ENCODE measurements at regions not wholly inside any gene's neighbourhood (a gene's known extent, or its start where the extent isn't known, plus 50 kb on each side); places are given as distances from the start of the nearest gene placed in this dataset.

- no peak overlapping the region for H3K27ac Mint-ChIP-seq
- H3K4me3 Mint-ChIP-seq: no peak overlapping the region
- no peaks in the 10 kb centered on the region for H3K27me3 Mint-ChIP-seq
- peaks cover 2% of the 10 kb centered on the region for H3K36me3 Mint-ChIP-seq
- peaks cover 0 to 2% (median 0%) of the 10 kb centered on the region in 3 donors for H3K4me1 Mint-ChIP-seq
- H3K9me3 Mint-ChIP-seq: peaks cover 4 to 18% (median 8%) of the 10 kb centered on the region in 3 donors
These were observed 398.1 kb downstream of the NOVA1 start for GRCh38 chr14:26199590-26200370.

GRCh38 chr14:26199096-26199495, 398.7 kb downstream of the NOVA1 start:
- Mint-ChIP-seq H3K9me3 (peaks cover 4 to 23% (median 5%) of the 10 kb centered on the region in 3 donors), H3K27me3 (no peaks in the 10 kb centered on the region), H3K36me3 (peaks cover 2% of the 10 kb centered on the region), H3K27ac (no peak overlapping the region), H3K4me1 (peaks cover 0 to 2% (median 0%) of the 10 kb centered on the region in 3 donors), H3K4me3 (peak overlapping the region in 1 of 4 donors; percentile 7)

- H3K4me3 Mint-ChIP-seq: no peak overlapping the region
- peaks cover 3 to 25% (median 7%) of the 10 kb centered on the region in 3 donors for H3K9me3 Mint-ChIP-seq
- H3K27ac Mint-ChIP-seq: no peak overlapping the region
- no peaks in the 10 kb centered on the region for H3K27me3 Mint-ChIP-seq
- peaks cover 0 to 2% (median 0%) of the 10 kb centered on the region in 3 donors for H3K4me1 Mint-ChIP-seq
- peaks cover 2% of the 10 kb centered on the region for H3K36me3 Mint-ChIP-seq
These were observed 403.0 kb downstream of the NOVA1 start for GRCh38 chr14:26194816-26195215.

- Mint-ChIP-seq H3K9me3 (peaks cover 2 to 19% (median 5%) of the 10 kb centered on the region in 3 donors), H3K27me3 (no peaks in the 10 kb centered on the region), H3K27ac (no peak overlapping the region), H3K4me1 (peaks cover 0 to 3% (median 0%) of the 10 kb centered on the region in 3 donors), H3K4me3 (no peak overlapping the region), H3K36me3 (no peaks in the 10 kb centered on the region)
These were observed 406.2 kb downstream of the NOVA1 start for GRCh38 chr14:26191671-26192070.

GRCh38 chr14:26191123-26191522, 406.7 kb downstream of the NOVA1 start:
- Mint-ChIP-seq H3K27me3 (no peaks in the 10 kb centered on the region), H3K4me3 (no peak overlapping the region), H3K36me3 (no peaks in the 10 kb centered on the region), H3K4me1 (peaks cover 0 to 1% (median 0%) of the 10 kb centered on the region in 3 donors), H3K9me3 (peaks cover 2 to 13% (median 5%) of the 10 kb centered on the region in 3 donors), H3K27ac (no peak overlapping the region)

GRCh38 chr14:26190646-26191045, 407.2 kb downstream of the NOVA1 start:
- H3K9me3 Mint-ChIP-seq: peaks cover 2 to 13% (median 5%) of the 10 kb centered on the region in 3 donors
- H3K4me1 Mint-ChIP-seq: peaks cover 0 to 1% (median 0%) of the 10 kb centered on the region in 3 donors
- H3K4me3 Mint-ChIP-seq: no peak overlapping the region
- H3K27ac Mint-ChIP-seq: no peak overlapping the region
- H3K27me3 Mint-ChIP-seq: no peaks in the 10 kb centered on the region
- H3K36me3 Mint-ChIP-seq: no peaks in the 10 kb centered on the region

- H3K9me3 Mint-ChIP-seq: peaks cover 0 to 11% (median 2%) of the 10 kb centered on the region in 3 donors
- peaks cover 0 to 1% (median 0%) of the 10 kb centered on the region in 3 donors for H3K4me1 Mint-ChIP-seq
- no peak overlapping the region for H3K4me3 Mint-ChIP-seq
- H3K27ac Mint-ChIP-seq: no peak overlapping the region
- H3K27me3 Mint-ChIP-seq: no peaks in the 10 kb centered on the region
- H3K36me3 Mint-ChIP-seq: no peaks in the 10 kb centered on the region
These were observed 409.7 kb downstream of the NOVA1 start for GRCh38 chr14:26187996-26188620.

GRCh38 chr14:26180221-26180620, 417.6 kb downstream of the NOVA1 start:
- Mint-ChIP-seq H3K4me1 (no peaks in the 10 kb centered on the region), H3K27me3 (no peaks in the 10 kb centered on the region), H3K4me3 (no peak overlapping the region), H3K9me3 (peaks cover 3 to 11% (median 3%) of the 10 kb centered on the region in 3 donors), H3K27ac (no peak overlapping the region), H3K36me3 (no peaks in the 10 kb centered on the region)

- H3K27ac Mint-ChIP-seq: no peak overlapping the region
- no peak overlapping the region for H3K4me3 Mint-ChIP-seq
- H3K4me1 Mint-ChIP-seq: no peaks in the 10 kb centered on the region
- H3K27me3 Mint-ChIP-seq: no peaks in the 10 kb centered on the region
- H3K9me3 Mint-ChIP-seq: peaks cover 0 to 1% (median 0%) of the 10 kb centered on the region in 3 donors
- no peaks in the 10 kb centered on the region for H3K36me3 Mint-ChIP-seq
These were observed 422.2 kb downstream of the NOVA1 start for GRCh38 chr14:26175658-26176057.

GRCh38 chr14:26174395-26174794, 423.4 kb downstream of the NOVA1 start:
- Mint-ChIP-seq H3K4me3 (no peak overlapping the region), H3K27me3 (no peaks in the 10 kb centered on the region), H3K27ac (no peak overlapping the region), H3K9me3 (peaks cover 0 to 1% (median 0%) of the 10 kb centered on the region in 3 donors), H3K36me3 (no peaks in the 10 kb centered on the region), H3K4me1 (no peaks in the 10 kb centered on the region)

GRCh38 chr14:26173581-26174110, 424.2 kb downstream of the NOVA1 start:
- Mint-ChIP-seq H3K27me3 (no peaks in the 10 kb centered on the region), H3K9me3 (peaks cover 0 to 1% (median 0%) of the 10 kb centered on the region in 3 donors), H3K4me1 (no peaks in the 10 kb centered on the region), H3K27ac (no peak overlapping the region), H3K4me3 (no peak overlapping the region), H3K36me3 (no peaks in the 10 kb centered on the region)

GRCh38 chr14:26172396-26172795, 425.4 kb downstream of the NOVA1 start:
- H3K36me3 Mint-ChIP-seq: no peaks in the 10 kb centered on the region
- H3K27me3 Mint-ChIP-seq: no peaks in the 10 kb centered on the region
- H3K4me1 Mint-ChIP-seq: no peaks in the 10 kb centered on the region
- no peak overlapping the region for H3K27ac Mint-ChIP-seq
- H3K9me3 Mint-ChIP-seq: peaks cover 0 to 1% (median 0%) of the 10 kb centered on the region in 3 donors
- no peak overlapping the region for H3K4me3 Mint-ChIP-seq

- H3K9me3 Mint-ChIP-seq: peaks cover 0 to 1% (median 0%) of the 10 kb centered on the region in 3 donors
- H3K4me3 Mint-ChIP-seq: no peak overlapping the region
- H3K4me1 Mint-ChIP-seq: no peaks in the 10 kb centered on the region
- no peaks in the 10 kb centered on the region for H3K27me3 Mint-ChIP-seq
- H3K27ac Mint-ChIP-seq: no peak overlapping the region
- no peaks in the 10 kb centered on the region for H3K36me3 Mint-ChIP-seq
These were observed 426.9 kb downstream of the NOVA1 start for GRCh38 chr14:26170885-26171284.

GRCh38 chr14:26163761-26164160, 434.1 kb downstream of the NOVA1 start:
- Mint-ChIP-seq H3K27ac (no peak overlapping the region), H3K36me3 (no peaks in the 10 kb centered on the region), H3K4me1 (no peaks in the 10 kb centered on the region), H3K27me3 (no peaks in the 10 kb centered on the region), H3K4me3 (no peak overlapping the region), H3K9me3 (peaks cover 3 to 18% (median 10%) of the 10 kb centered on the region in 3 donors)

GRCh38 chr14:26157517-26157916, 440.3 kb downstream of the NOVA1 start:
- Mint-ChIP-seq H3K9me3 (peaks cover 8 to 27% (median 14%) of the 10 kb centered on the region in 3 donors), H3K4me1 (no peaks in the 10 kb centered on the region), H3K4me3 (no peak overlapping the region), H3K27ac (no peak overlapping the region), H3K27me3 (no peaks in the 10 kb centered on the region), H3K36me3 (no peaks in the 10 kb centered on the region)
